ENCODE measurements at regions not wholly inside any gene's neighbourhood (a gene's known extent, or its start where the extent isn't known, plus 50 kb on each side); places are given as distances from the start of the nearest gene placed in this dataset.

GRCh38 chr11:116066777-116067176 lies 562.6 kb upstream of the CADM1 start:
- no peak for ATAC-seq

DNA sequence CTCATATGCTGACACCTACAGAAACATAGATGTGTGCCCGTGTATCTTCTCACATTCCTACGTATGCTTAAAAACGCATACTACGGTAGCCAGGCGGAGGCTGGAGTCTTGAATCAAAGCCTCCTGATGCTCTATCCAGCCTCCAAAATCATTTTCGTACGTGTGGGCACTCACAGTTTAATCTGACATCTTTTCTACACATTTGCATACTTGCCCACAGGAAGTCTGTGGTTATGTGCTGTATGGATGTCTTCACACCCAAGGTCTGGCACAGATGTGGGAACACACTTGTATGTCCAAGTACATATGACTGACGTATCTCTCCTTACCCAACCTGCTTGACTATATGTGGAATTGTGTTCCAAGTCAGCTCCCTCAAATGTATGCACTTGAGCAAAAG lies 561.8 kb upstream of the CADM1 start:
- DNase-seq: no peak
- Histone ChIP-seq H3K9me3 (no peaks in the 10 kb centered on the region), H3K4me3 (no peak overlapping the region), H3K36me3 (no peaks in the 10 kb centered on the region), H3K27me3 (peaks cover 0 to 8% of the 10 kb centered on the region in 2 donors), H3K27ac (no peak overlapping the region), H3K4me1 (no peaks in the 10 kb centered on the region)
- TF ChIP-seq, protein P1, sequence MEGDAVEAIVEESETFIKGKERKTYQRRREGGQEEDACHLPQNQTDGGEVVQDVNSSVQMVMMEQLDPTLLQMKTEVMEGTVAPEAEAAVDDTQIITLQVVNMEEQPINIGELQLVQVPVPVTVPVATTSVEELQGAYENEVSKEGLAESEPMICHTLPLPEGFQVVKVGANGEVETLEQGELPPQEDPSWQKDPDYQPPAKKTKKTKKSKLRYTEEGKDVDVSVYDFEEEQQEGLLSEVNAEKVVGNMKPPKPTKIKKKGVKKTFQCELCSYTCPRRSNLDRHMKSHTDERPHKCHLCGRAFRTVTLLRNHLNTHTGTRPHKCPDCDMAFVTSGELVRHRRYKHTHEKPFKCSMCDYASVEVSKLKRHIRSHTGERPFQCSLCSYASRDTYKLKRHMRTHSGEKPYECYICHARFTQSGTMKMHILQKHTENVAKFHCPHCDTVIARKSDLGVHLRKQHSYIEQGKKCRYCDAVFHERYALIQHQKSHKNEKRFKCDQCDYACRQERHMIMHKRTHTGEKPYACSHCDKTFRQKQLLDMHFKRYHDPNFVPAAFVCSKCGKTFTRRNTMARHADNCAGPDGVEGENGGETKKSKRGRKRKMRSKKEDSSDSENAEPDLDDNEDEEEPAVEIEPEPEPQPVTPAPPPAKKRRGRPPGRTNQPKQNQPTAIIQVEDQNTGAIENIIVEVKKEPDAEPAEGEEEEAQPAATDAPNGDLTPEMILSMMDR (IDR thresholded peaks at IDR 0.05): no peak
- intact Hi-C loops (cut with DNase I): no loop called here
- no peak for ATAC-seq

More at GRCh38 chr11:116066777-116067176, 562.6 kb upstream of the CADM1 start:
- peaks cover 0 to 14% of the 10 kb centered on the region in 2 donors for H3K27me3 ChIP-seq
- H3K9me3 ChIP-seq: no peaks in the 10 kb centered on the region
- H3K4me1 ChIP-seq: no peaks in the 10 kb centered on the region
- no peak for DNase-seq
- TF ChIP-seq, protein P1 (IDR thresholded peaks at IDR 0.05): no peak
- H3K4me3 ChIP-seq: no peak overlapping the region
- H3K36me3 ChIP-seq: no peaks in the 10 kb centered on the region
- intact Hi-C loops (cut with DNase I): no loop called here
- no peak overlapping the region for H3K27ac ChIP-seq

DNA sequence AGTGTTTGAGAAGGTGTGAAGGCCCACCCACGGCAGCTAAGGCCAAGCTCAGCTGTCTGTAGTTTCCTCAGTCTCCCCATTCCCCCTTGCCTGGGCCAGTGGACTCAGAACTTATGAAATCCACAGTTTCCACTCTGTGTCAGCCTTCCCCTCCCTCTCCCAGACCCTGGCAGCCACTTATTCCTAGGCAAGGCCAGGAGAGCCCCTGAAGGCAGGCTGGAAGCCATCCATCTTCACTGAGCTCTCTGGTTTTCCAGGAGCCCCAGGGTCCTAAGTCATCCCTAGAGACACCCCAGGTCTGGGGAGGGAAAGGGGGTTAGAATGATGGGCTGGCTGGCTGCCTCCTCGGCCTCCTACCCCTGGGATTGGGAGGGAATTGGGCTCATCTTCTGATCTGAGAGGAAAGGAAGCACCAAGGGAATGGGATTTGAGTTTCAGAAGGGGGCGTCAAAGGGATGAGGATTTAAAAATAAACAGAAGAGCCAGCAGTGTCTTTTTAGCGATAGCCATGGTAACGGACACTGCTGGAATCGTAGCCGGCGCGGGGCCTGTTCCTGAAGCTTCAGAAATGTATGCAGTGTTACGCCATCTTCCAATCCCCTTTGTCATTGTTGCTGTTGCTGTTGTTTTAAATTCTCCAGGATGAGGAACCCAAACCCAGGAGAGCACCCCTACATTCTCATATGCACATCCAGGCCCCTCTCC lies 561.1 kb upstream of the CADM1 start:
- ATAC-seq (no peak), DNase-seq (no peak)
- Histone ChIP-seq H3K4me3 (no peak overlapping the region), H3K27me3 (peaks cover 0 to 1% of the 10 kb centered on the region in 2 donors), H3K4me1 (no peaks in the 10 kb centered on the region), H3K27ac (no peak overlapping the region), H3K36me3 (no peaks in the 10 kb centered on the region), H3K9me3 (no peaks in the 10 kb centered on the region)
- intact Hi-C loops (cut with DNase I): no loop called here
- TF ChIP-seq, protein P1 (IDR thresholded peaks at IDR 0.05): no peak

DNA sequence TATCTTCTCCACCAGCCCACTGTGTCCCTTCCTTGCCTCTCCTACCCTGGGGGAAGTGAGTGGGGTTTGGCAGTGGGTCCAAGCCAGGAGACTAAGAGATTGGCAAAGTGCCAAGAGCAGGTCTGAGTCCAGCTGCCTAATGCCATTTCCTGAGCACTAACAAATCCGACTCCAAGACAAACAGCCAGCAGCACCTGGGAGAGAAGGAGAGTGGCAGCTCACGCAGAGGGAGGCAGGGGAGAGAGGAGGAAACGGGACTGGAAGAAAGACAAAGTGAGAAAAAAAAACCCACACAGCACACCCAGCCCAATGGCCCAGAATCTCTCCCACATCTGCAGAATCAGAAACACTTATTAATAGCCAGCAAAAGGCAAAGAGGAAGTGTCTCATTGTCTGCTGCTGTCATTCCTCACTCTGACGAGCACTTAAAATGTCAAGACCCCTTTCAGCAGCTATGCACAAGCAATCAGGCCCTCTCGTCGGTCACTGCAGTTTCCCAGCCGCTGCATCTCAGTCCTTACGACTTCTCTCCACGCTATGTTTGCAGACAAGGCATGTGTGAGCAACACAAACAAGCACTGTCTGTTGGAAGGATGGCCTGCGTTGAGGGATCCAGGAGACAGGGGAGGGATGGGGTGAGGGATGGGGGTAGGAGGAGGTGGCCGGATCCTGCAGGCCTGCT lies 558.4 kb upstream of the CADM1 start:
- intact Hi-C loops (cut with DNase I): no loop called here
- no peak for ATAC-seq
- H3K4me3 ChIP-seq: no peak overlapping the region
- no peaks in the 10 kb centered on the region for H3K27me3 ChIP-seq
- no peak overlapping the region for H3K27ac ChIP-seq
- no peaks in the 10 kb centered on the region for H3K9me3 ChIP-seq
- no peaks in the 10 kb centered on the region for H3K36me3 ChIP-seq
- no peaks in the 10 kb centered on the region for H3K4me1 ChIP-seq
- TF ChIP-seq, protein P1 (IDR thresholded peaks at IDR 0.05): no peak
- DNase-seq: no peak

- H3K27ac ChIP-seq: no peak overlapping the region
- intact Hi-C loops (cut with DNase I): no loop called here
- no peak overlapping the region for H3K4me3 ChIP-seq
- DNase-seq (no peak), ATAC-seq (no peak)
- TF ChIP-seq, protein P1 (IDR thresholded peaks at IDR 0.05): no peak
- H3K36me3 ChIP-seq: no peaks in the 10 kb centered on the region
- H3K27me3 ChIP-seq: no peaks in the 10 kb centered on the region
- no peaks in the 10 kb centered on the region for H3K9me3 ChIP-seq
- no peaks in the 10 kb centered on the region for H3K4me1 ChIP-seq
These were observed 557.9 kb upstream of the CADM1 start for GRCh38 chr11:116062129-116062489.
